A673 (cell line): ENCODE measurements at regions not wholly inside any gene's neighbourhood (a gene's known extent, or its start where the extent isn't known, plus 50 kb on each side); places are given as distances from the start of the nearest gene placed in this dataset.

Experiments used
- EZH2 ChIP-seq: fragments of 200-600 bp; sonication (generic); IDR thresholded peaks from 2 replicates; pipeline ENCODE4 v1.6.1; 2017; ENCODE audit warnings: borderline replicate concordance, low read depth, mild to moderate bottlenecking, mixed read lengths, antibody characterized with exemption, low read length; ENCODE audit not compliant: poor library complexity, severe bottlenecking
- TF ChIP-seq, protein P1 (sequence below): fragments of 300-800, 200-600 bp; sonication (generic); conservative IDR thresholded peaks from 2 replicates; pipeline ENCODE4 v1.5.1; 2017; ENCODE audit warnings: low read depth, mild to moderate bottlenecking, antibody characterized with exemption, low read length, moderate library complexity, mixed read lengths

DNA sequence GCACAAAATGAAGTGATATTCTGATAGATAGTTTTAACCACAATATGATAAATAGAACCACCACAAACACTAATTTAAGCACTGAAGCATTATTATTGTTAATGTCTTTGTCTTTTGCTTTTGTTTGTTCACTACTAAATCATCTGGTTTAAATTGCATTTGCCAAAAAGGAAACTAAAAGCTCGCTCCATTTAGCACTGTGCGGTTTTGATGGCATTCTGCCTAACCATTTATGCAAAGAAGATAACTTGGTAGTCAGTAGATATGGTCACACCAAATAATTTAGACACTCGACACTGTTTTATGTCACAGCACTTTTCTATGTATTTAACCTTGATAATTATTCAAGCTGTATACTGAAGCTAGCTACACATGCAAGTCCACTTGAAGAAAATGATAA is 849.8 kb upstream of the CDH6 start:
- TF ChIP-seq, protein P1, sequence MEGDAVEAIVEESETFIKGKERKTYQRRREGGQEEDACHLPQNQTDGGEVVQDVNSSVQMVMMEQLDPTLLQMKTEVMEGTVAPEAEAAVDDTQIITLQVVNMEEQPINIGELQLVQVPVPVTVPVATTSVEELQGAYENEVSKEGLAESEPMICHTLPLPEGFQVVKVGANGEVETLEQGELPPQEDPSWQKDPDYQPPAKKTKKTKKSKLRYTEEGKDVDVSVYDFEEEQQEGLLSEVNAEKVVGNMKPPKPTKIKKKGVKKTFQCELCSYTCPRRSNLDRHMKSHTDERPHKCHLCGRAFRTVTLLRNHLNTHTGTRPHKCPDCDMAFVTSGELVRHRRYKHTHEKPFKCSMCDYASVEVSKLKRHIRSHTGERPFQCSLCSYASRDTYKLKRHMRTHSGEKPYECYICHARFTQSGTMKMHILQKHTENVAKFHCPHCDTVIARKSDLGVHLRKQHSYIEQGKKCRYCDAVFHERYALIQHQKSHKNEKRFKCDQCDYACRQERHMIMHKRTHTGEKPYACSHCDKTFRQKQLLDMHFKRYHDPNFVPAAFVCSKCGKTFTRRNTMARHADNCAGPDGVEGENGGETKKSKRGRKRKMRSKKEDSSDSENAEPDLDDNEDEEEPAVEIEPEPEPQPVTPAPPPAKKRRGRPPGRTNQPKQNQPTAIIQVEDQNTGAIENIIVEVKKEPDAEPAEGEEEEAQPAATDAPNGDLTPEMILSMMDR, result no peak
- no peak for TF ChIP-seq EZH2
